MM.1S (cell line): ENCODE measurements at regions not wholly inside any gene's neighbourhood (a gene's known extent, or its start where the extent isn't known, plus 50 kb on each side); places are given as distances from the start of the nearest gene placed in this dataset.

ENCODE experiments used
- DNase-seq: peaks from one replicate; pipeline ENCODE4 v3.0.0-alpha.2; 2015
- H2AFZ ChIP-seq: fragments of 300-600 bp; sonication (generic); 2 replicates; pipeline ENCODE4 v1.6.0; 2016; ENCODE audit warnings: antibody characterized with exemption, low read length
- H3F3A ChIP-seq: fragments of 300-600 bp; sonication (generic); 2 replicates; pipeline ENCODE4 v1.6.1; 2016; ENCODE audit warnings: mild to moderate bottlenecking, antibody characterized with exemption, low read length, moderate library complexity, mixed read lengths; ENCODE audit not compliant: insufficient read depth
- H3K27ac ChIP-seq: fragments of 300-600 bp; sonication (generic); 2 replicates; pipeline ENCODE4 v1.5.1; 2016; ENCODE audit warnings: mild to moderate bottlenecking, low read length
- H3K27me3 ChIP-seq: fragments of 300-600 bp; sonication (generic); replicated peaks from 2 replicates; pipeline ENCODE4 v1.6.0; 2016; ENCODE audit warnings: low read length; ENCODE audit not compliant: insufficient read depth
- H3K36me3 ChIP-seq: fragments of 300-600 bp; sonication (generic); replicated peaks from 2 replicates; pipeline ENCODE4 v1.6.1; 2016; ENCODE audit warnings: mild to moderate bottlenecking, low read length, mixed read lengths; ENCODE audit not compliant: insufficient read depth
- H3K4me1 ChIP-seq: fragments of 300-600 bp; sonication (generic); 2 replicates; pipeline ENCODE4 v1.6.1; 2016; ENCODE audit warnings: low read length, mixed read lengths
- H3K4me2 ChIP-seq: fragments of 300-600 bp; sonication (generic); 2 replicates; pipeline ENCODE4 v1.6.0; 2016; ENCODE audit warnings: low read depth, low read length
- H3K4me3 ChIP-seq: fragments of 300-600 bp; sonication (generic); 2 replicates; pipeline ENCODE4 v1.5.1; 2016; ENCODE audit warnings: low read length, mixed read lengths
- H3K79me2 ChIP-seq: fragments of 300-600 bp; sonication (generic); 2 replicates; pipeline ENCODE4 v1.6.1; 2016; ENCODE audit warnings: mixed run types, low read length, mixed read lengths
- H3K9ac ChIP-seq: fragments of 300-600 bp; sonication (generic); 2 replicates; pipeline ENCODE4 v1.6.1; 2016; ENCODE audit warnings: low read length, mixed read lengths
- H3K9me2 ChIP-seq: fragments of 300-600 bp; sonication (generic); replicated peaks from 2 replicates; pipeline ENCODE4 v1.6.1; 2016; ENCODE audit warnings: mild to moderate bottlenecking, low read length, mixed read lengths; ENCODE audit not compliant: insufficient read depth
- H3K9me3 ChIP-seq: fragments of 300-600 bp; sonication (generic); replicated peaks from 2 replicates; pipeline ENCODE4 v1.6.1; 2016; ENCODE audit warnings: mild to moderate bottlenecking, low read length, mixed read lengths; ENCODE audit not compliant: insufficient read depth
- H4K20me1 ChIP-seq: fragments of 300-600 bp; sonication (generic); 2 replicates; pipeline ENCODE4 v1.6.1; 2016; ENCODE audit warnings: mild to moderate bottlenecking, low read length, moderate library complexity, mixed read lengths; ENCODE audit not compliant: insufficient read depth
- CTCF ChIP-seq: fragments of 300-600 bp; sonication (generic); IDR thresholded peaks from 2 replicates; pipeline ENCODE4 v1.5.1; 2016; ENCODE audit warnings: antibody characterized with exemption, low read length, mixed read lengths
- EZH2 ChIP-seq: fragments of 300-600 bp; sonication (generic); optimal IDR thresholded peaks from 2 replicates; pipeline ENCODE3; 2017; ENCODE audit warnings: low read depth, mild to moderate bottlenecking, antibody characterized with exemption, low read length, mixed read lengths
- EZH2phosphoT487 ChIP-seq: fragments of 300-600 bp; sonication (generic); IDR thresholded peaks from 2 replicates; pipeline ENCODE4 v1.6.1; 2018; ENCODE audit warnings: antibody characterized with exemption, low read length

GRCh38 chr17:70336411-70336810, 167.1 kb downstream of the KCNJ2 start:
- H3F3A ChIP-seq, result no peaks in the 10 kb centered on the region
- no peak overlapping the region for H2AFZ ChIP-seq

GRCh38 chr17:70338946-70339354, 169.6 kb downstream of the KCNJ2 start:
- H3K4me1 ChIP-seq, result 0 out of 2 replicates have a peak, but pooled peaks cover 4% of the 10 kb centered on the region
- H3K27me3 ChIP-seq, result no peaks in the 10 kb centered on the region
- no peak for DNase-seq
- no peaks in the 10 kb centered on the region for H3K9me2 ChIP-seq
- no peak overlapping the region for H3K4me2 ChIP-seq
- no peak overlapping the region for H3K9ac ChIP-seq
- no peak overlapping the region for H2AFZ ChIP-seq
- H3K4me3 ChIP-seq, result no peak overlapping the region
- no peaks in the 10 kb centered on the region for H3K79me2 ChIP-seq
- no peak overlapping the region for H3K27ac ChIP-seq
- H3K9me3 ChIP-seq, result no peaks in the 10 kb centered on the region
- TF ChIP-seq EZH2 (no peak), EZH2phosphoT487 (no peak), CTCF (no peak)
- H3F3A ChIP-seq, result no peaks in the 10 kb centered on the region
- H3K36me3 ChIP-seq, result no peaks in the 10 kb centered on the region
- H4K20me1 ChIP-seq, result no peaks in the 10 kb centered on the region

More at GRCh38 chr17:70336411-70336810, 167.1 kb downstream of the KCNJ2 start:
- no peak for TF ChIP-seq EZH2
- TF ChIP-seq CTCF, result no peak
- TF ChIP-seq EZH2phosphoT487, result no peak
- no peak overlapping the region for H3K4me2 ChIP-seq
- H3K27me3 ChIP-seq, result no peaks in the 10 kb centered on the region
- H3K79me2 ChIP-seq, result no peaks in the 10 kb centered on the region
- H4K20me1 ChIP-seq, result no peaks in the 10 kb centered on the region
- no peaks in the 10 kb centered on the region for H3K36me3 ChIP-seq
- no peak for DNase-seq
- no peaks in the 10 kb centered on the region for H3K9me2 ChIP-seq
- no peak overlapping the region for H3K27ac ChIP-seq
- no peak overlapping the region for H3K9ac ChIP-seq
- no peaks in the 10 kb centered on the region for H3K9me3 ChIP-seq
- no peak overlapping the region for H3K4me3 ChIP-seq
- no peaks in the 10 kb centered on the region for H3K4me1 ChIP-seq

- no peak overlapping the region for H3K27ac ChIP-seq
- TF ChIP-seq EZH2phosphoT487, result no peak
- TF ChIP-seq CTCF, result no peak
- no peak for TF ChIP-seq EZH2
- no peak for DNase-seq
- H3K9me3 ChIP-seq, result no peaks in the 10 kb centered on the region
- H3K9ac ChIP-seq, result no peak overlapping the region
- no peaks in the 10 kb centered on the region for H3K36me3 ChIP-seq
- H2AFZ ChIP-seq, result no peak overlapping the region
- H3K9me2 ChIP-seq, result no peaks in the 10 kb centered on the region
- no peaks in the 10 kb centered on the region for H3K27me3 ChIP-seq
- H3F3A ChIP-seq, result peaks cover 8% of the 10 kb centered on the region
- H3K4me1 ChIP-seq, result 0 out of 2 replicates have a peak, but pooled peaks cover 13% of the 10 kb centered on the region
- H3K79me2 ChIP-seq, result no peaks in the 10 kb centered on the region
- no peaks in the 10 kb centered on the region for H4K20me1 ChIP-seq
- H3K4me3 ChIP-seq, result no peak overlapping the region
- no peak overlapping the region for H3K4me2 ChIP-seq
These were observed 173.8 kb downstream of the KCNJ2 start for GRCh38 chr17:70343114-70343513.
